Activated T-cell treated with anti-CD3 and anti-CD28 coated beads for 4 hours (primary cell): ENCODE measurements at regions not wholly inside any gene's neighbourhood (a gene's known extent, or its start where the extent isn't known, plus 50 kb on each side); places are given as distances from the start of the nearest gene placed in this dataset.
"Not testable (repeated sequence)": the region's sequence is repeated elsewhere in the genome, so short reads cannot be mapped to it uniquely, and the experiment has no call there.

Source experiments
- DNase-seq: peaks from one replicate; pipeline ENCODE4 v3.0.0-alpha.2; 2020

DNA sequence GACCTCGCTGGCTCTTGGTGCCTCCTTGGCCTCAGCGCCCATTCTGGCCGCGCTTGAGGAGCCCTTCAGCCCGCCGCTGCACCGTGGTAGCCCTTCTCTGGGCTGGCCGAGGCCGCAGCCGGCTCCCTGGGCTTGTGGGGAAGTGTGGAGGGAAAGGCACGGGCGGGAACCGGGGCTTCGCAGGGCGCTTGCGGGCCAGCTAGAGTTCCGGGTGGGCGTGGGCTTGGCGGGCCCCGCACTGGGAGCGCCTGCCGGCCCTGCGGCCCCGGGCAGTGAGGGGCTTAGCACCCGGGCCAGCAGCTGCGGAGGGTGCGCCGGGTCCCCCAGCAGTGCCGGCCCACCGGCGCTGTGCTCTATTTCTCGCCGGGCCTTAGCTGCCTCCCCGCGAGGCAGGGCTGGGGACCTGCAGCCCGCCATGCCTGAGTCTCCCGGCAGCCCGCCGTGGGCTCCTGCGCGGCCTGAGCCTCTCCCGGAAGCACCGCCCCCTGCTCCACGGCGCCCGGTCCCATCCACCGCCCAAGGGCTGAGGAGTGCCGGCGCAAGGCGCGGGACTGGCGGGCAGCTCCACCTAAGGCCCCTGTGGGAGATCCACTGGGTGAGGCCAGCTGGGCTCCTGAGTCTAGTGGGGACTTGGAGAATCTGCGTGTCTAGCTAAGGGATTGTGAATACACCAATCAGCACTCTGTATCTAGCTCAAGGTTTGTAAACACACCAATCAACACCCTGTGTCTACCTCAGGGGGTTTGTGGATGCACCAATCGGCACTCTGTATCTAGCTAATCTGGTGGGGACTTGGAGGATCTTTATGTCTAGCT is 141.1 kb downstream of the SLCO4C1 start:
- DNase-seq, result not testable (repeated sequence)

DNA sequence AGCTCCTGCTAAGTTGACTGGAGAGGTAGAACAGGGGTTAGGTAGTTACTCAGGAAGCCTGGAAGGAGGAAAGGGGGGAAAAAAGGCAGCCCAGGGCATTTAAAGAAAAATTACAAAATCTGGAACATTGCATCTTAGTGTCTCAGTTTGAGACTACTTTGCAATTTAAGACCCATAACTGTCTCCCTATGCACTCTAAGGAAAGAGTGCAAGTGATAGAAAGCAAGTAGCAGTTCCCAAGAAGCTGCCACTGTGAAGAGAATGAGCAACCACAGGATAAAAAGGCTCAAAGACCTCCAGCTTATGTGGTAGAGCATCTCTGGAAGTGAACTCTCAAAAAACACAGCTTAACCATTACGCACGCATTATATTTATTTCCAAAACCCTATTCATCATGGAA is 141.8 kb downstream of the SLCO4C1 start:
- DNase-seq, result no peak

DNA sequence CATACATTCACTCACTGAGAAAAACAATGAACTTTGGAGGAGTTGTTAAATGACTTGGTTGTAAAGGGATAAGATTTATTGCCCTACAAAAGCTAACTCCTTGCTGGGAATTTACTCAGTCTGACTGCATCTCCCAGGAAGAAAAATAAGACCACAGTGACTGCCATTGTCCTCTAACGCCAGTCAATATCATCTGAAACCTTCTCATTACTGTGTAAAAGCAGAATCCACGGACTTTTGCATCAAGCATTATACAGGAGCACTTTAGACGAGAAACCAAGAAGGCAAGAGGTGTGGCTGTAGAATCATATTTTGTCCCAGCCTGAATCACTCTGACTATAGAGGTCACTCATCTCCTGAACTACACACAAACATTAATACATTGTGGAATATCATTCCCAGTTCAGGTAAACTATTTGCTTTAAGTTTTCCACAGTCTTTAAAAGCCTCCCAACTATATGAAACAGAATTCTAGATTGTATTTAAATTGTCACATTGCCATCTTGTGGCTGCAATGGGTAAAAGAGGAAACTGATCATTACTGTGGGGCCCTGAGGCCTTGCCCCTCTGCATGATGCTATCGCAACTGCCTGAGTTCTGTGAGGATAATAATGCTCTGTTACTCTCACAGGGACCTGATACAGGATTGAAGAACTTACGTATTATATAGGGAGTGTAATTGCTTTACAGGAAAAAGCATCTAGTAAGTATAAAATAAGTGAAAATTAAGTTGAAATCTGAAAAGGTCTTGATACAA is 142.9 kb downstream of the SLCO4C1 start:
- DNase-seq, result no peak

DNA sequence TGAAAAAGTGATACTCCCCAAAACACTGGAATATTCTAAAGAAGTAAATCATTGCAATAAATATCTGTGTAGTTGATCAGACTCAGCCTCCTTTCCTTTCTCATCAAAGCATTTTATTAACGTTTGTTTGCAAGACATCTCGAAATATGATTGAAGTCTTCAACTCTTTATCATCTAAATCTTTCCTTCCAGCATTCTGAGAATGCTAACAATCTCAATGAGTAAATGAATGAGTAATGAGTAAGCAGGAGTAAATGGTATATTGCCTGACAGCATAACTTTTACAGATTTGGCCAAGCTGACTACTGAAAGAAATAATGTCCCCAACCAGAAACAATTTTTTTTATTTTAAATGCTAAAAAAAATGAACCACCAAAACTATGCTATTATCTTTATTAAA is 157.1 kb downstream of the SLCO4C1 start:
- DNase-seq, result no peak

DNA sequence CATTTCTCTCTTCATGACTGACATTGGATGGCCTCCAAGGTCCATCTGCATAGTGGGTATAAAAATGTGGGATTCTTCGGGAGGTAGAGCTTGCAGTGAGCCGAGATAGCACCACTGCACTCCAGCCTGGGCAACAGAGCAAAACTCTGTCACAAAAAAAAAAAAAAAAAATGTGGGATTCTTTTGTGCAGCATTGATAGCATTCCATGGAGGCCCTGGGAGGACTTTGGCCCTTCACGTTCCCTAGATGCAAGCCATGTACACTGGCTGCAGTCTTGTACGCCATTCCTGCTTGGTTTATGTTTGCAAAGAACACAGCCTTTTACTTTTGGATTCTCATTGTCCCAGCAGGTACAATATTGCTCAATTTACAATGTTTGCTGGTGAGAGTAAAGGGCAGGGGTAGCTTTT is 157.8 kb downstream of the SLCO4C1 start:
- no peak for DNase-seq

DNA sequence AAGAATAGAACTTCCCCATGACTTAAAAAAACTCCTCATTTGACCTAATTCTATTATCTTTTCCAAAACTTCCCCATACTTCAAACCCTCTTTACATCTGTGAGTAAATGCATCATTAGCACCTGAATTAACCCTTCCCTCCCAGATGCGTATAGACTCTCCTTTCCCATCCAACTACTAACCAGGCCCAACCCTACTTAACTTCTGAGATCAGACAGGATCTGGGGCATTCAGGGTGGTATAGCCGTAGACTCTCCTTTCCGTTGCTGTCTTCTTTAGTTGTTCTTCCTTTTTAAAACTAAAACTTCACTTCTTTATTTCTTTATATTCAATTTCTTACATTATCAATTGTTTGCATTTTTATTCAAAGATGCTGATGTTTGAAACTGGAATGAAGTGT is 165.2 kb downstream of the SLCO4C1 start:
- DNase-seq, result no peak

DNA sequence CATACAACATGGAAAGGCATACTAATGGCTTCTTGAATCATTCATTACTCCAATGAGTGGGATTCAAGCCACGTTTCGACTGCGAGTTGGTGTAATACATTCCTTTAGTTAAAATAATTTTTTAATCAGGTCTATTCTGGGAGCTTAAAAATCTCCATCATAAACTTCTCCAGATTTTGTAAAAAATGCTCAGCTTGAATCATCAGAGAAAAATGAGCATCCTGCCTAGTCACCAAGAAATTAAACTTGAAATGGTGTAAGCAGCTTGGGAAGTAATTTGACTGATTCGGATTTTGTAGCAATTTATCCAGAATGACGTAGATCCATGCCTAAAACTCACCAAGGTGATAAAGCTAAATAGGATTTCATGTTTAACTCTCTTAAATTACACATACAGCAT is 165.7 kb downstream of the SLCO4C1 start:
- no peak for DNase-seq

DNA sequence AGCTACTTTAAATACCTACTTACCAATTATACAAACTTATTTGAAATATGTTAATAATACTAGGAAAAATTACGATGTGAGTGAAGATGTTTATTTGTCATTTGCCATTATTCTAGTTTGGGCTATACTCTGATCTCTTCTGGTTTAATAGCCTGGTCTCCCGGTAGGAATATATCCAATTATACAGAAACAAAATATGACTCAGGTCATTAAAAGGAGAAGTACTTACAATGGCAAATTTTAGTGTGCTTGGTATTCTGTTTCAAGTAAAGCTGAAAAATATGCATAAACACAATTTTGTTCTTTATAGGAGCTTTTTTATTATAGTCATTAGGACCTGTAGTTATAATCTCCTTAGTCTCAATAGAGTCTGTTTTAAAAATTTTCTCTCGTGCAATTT is 176.8 kb downstream of the SLCO4C1 start:
- DNase-seq, result no peak

DNA sequence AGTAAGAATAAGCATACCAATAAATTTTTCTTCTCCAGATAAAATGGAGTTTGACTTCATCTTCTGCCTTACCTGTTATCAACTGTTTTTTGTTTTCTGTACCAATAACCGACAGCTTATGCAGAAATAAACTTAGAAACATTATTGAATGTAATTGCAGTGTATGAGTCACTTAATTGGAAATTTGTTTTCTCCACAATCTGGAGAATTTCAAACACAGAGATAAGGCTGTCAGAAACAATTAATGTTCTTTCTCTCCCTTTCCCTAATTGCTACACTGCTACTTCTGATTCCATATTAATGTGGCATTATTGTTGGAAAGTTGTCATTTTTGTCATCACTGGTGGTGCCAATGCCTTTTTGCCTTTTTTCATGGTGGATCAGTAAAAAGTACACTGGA is 180.3 kb downstream of the SLCO4C1 start:
- no peak for DNase-seq

DNA sequence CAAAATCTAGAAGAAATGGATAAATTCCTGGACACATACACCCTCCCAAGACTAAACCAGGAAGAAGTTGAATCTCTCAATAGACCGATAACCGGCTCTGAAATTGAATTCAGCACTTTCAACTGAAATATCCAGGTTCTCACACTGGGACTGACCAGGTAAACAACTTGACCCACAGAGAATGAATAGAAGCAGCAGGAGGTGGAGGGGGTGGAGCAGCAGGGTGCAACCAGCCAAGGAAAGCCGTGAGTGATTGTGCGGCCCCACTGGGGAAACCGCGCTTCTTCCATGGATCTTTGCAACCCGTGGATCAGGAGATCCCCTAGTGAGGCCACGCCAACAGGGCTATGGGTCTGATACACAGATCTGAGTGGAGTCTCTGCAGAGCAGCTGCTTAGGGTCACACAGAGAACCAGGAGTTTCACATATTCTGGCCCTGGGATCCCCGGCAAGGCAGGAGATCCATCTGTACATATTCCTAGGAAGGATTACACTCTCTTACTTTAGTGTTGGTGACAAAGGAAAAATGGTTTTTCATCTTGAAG is 181.5 kb downstream of the SLCO4C1 start:
- DNase-seq, result no peak

DNA sequence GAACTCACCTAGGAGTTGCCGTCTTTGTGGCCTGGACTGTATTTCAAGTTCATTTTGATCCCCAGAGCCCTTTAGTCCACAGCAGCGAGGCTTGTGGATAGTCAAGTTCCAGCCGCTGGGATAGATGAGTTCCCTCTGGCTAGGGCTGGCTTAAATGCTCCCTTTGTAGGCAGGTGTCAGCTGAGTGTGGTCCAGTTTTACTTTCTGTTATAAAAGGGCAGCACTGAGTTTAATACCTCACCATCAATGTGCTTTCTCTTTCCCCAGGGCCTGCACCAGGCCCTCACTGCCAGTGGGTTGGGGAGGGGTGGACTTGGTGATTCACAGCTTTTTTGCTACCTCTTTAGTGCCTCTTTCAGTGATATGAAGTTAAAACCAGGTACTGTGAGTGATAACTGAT is 188.2 kb downstream of the SLCO4C1 start:
- DNase-seq, result no peak

DNA sequence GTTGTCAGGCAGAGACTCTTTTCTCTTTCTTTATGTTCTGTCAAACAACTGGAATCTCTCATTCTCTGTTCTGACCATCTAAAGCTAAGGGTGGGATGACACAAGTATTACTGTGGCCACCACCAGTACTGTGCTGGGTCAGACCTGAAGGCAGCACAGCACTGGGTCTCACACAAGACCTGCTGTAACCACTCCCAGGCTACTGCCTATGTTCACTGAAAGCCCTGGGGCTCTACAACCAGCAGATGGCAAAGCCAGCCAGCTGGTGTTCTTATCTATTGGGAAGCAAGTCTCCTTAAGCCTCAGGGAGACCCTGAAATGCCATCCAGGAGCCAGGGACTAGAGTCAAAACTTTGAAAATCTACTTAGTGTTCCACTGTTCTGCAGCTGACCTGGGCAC is 189.5 kb downstream of the SLCO4C1 start:
- no peak for DNase-seq

DNA sequence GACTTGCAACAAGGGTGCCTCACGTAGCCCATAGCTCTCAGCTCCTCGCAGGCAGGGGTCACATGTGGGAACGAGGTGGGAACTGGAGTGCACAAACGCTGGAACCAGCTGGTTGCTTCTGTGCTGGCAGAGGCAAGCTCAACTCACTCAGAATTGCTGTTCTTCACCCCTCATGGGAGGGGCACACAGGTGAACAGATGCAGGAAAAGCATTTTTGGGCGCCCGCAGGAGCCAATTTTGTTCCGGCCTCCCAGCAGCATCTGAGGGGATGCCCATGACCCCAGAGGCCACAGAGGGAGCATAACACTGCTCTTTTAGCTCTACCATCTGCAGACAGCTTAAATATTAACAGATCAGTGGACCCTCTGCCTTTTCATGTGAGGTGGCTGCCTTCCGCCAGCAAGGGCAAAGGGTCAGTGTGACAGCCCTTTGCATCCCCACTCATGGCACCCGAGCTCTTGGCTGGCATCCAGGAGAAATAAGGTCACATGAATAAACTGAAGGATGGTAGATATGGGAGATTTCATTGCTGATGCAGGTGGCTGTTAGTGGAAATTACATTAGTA is 196.2 kb downstream of the SLCO4C1 start:
- no peak for DNase-seq

DNA sequence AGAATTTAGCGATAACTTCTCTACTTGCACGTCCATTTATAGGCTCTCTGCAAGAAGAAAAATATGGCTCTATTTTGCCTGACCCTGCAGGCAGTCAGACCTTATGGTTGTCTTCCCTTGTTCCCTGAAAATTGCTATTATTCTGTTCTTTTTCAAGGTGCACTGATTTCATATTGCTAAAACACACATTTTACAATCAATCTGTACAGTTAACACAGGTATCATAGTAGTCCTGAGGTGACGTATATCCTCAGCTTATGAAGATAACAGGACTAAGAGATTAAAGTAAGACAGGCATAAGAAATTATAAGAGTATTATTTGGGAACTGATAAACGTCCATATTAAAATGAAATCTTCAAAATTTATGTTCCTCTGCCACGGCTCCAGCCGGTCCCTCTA is 197.0 kb downstream of the SLCO4C1 start:
- DNase-seq, result not testable (repeated sequence)

DNA sequence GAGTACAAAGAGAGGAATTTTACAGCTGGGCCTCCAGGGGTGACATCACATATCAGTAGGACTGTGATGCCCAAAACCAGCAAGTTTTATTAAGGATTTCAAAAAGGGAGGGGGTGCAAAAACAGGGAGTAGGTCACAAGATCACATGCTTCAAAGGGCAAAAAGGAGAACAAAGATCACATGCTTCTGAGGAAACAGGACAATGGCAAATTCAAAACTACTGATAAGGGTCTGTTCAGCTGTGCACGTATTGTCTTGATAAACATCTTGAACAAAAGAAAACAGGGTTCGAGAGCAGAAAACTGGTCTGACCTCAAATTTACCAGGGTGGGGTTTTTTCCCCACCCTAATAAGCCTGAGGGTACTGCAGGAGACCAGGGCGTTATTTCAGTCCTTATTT is 197.5 kb downstream of the SLCO4C1 start:
- not testable (repeated sequence) for DNase-seq

DNA sequence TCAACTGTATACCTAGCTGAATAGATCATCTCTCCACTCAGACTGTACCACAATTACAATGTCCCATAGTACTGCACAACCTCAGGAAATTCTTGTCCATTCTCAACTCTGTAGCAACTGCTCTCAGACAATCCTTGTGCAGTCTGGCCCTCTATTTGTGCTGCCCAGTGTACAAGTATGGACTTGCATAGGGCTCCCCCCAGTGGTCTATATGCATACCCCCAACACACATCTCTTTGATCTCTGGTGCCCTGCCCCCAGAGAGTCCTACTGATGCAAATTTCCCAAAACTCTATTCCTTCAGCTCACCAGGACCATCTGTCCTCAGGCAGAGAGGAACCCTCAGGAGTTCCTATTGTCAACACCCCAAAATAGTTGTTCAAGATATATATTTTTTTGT is 205.3 kb downstream of the SLCO4C1 start:
- no peak for DNase-seq

DNA sequence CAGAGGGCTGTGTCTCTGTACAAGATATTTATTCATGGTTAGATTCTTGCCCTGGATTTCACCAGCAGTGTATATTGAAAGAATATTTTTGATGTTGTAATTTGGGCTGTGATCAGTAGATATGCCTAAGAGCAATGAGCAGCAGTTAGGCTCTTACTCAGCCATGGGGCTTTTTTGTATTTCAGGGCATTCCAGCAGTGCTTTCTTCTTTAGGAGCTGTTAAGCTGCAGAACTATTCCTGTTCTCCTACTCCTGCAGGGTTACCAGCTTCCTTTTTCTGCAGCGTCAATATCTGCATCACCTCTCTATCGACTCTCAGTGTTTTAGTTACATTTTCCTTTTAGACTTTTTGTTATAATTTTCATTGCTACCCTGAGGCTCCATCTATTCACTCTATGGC is 206.2 kb downstream of the SLCO4C1 start:
- DNase-seq, result no peak

DNA sequence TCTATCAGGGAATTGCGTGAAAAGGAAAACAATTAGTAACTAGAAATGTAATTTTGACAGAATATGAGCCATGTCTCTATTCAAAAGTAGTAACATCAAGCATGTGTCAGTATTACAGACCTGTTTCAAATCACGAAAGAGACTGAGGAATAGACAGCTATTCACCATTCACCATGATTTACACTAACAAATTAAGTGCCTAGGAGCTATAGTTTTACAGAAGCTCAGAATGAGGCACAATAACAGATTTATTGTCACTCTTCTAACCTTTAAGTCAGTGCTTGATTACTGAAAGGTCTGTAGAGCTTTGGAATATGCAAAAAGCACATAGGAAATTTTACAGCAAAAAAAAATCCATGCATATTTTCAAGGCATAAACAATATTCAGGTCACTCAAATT is 208.2 kb downstream of the SLCO4C1 start:
- no peak for DNase-seq

DNA sequence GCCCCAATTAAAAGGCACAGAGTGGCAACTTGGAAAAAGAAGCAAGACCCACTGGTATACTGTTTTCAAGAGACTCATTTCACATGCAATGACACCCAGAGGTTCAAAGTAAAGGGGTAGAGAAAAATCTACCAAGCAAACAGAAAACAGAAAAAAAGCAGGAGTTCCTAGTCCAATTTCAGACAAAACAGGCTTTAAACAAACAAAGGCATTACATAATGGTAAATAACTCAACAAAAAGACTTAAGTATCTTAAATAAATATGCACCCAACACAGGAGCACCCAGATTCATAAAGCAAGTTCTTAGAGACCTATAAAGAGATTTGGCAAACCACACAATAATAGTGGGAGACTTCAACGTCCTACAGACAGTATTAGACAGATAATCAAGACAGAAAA is 215.8 kb downstream of the SLCO4C1 start:
- no peak for DNase-seq

DNA sequence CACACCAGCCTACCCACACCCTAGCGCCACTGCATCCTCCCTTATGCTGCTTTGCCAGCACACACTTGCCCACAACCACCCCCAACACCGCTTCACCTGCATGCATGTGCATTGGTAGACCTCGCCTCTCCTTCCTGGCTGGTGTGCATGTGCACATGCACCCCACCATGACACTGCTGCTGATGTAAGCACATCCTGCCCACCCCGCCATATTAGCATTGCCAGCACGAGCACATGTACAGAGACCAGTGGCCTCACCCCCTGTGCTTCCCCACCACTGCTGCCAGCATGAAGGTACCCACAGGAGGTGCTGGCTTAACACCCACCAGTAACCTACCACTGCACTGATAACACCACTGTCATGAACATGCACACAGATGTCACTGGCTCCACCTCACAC is 218.2 kb downstream of the SLCO4C1 start:
- DNase-seq, result no peak

DNA sequence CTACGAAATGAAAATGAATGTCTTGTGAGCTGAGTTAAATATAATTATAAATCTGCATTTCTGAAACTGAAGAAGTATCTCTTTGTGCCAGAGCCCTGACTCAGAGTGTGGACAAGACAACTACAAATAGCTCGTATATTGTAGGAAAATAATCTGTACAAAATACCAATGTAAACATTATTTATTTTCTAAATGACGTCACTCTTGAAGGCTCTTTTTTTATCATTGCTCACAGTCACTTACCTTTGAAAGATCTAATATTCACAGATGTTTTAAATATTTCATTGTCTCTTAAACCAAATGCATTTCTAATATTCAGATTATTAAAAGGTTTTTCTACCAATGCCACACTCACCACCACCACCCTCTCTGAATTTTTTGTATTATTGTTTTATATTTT is 226.1 kb downstream of the SLCO4C1 start:
- DNase-seq, result no peak

DNA sequence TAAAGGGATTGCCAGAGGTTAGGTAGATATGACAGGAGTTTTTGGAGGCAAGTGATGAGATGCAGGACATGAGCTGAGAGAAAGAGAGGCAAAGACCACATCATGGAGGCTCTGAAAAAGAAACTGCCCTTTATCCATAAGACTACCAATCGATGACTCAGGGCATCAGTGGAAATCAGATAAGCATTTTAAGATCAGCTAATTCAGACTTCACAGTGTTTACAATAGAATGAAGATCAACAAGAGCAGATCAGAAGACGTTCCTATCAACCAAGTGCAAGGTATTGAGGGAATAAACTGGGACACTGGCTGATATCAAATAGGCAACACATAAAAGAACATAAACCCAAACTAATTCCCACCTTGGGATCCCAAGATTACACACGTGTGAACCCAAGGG is 227.2 kb downstream of the SLCO4C1 start:
- no peak for DNase-seq

DNA sequence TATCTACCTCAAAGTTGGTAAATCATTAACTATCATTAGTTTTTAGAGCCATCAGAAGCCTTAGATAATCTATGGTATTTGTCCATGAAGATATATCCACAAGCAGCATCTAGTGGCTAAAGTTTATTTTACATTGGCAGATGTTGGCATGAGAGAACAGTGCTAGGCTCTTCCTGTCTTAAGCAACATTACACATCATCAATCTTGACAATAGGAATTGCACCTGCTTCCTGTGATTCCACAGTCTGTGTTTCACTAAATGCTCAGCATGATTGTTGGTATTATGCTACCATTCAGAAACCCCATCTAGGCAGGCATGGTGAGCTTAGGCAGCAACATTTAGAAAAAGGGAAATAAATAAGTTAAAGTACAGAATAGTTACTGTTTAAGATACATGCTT is 246.6 kb downstream of the SLCO4C1 start:
- DNase-seq, result no peak

DNA sequence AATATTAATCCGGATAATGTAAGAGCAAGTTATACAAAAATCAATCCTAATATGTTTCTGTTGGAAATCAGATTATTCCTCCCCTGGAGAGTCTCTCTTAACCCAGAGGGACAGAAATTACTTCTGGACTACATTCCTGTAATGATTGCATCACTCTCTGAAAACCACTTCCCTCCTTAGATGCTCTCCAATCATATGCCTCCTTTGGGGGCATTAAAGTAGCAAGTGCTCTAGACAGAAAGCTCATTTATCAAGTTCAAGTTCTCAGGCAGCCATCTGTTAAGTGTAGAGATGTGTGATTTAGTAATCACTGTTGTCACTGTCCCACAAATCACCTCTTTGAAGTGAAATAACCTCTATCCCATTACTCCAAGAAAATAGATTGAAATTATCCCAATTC is 247.1 kb downstream of the SLCO4C1 start:
- DNase-seq, result no peak
